SK-N-MC (cell line): ENCODE measurements at regions not wholly inside any gene's neighbourhood (a gene's known extent, or its start where the extent isn't known, plus 50 kb on each side); places are given as distances from the start of the nearest gene placed in this dataset.

Experiments
- EZH2 ChIP-seq: fragments of 200-600 bp; sonication (generic); IDR thresholded peaks from one replicate; pipeline ENCODE4 v1.6.1; 2017; ENCODE audit warnings: antibody characterized with exemption
- FOXP2 ChIP-seq: optimal IDR thresholded peaks from 2 replicates; pipeline ENCODE3; 2011; ENCODE audit warnings: mild to moderate bottlenecking, moderate library complexity; ENCODE audit not compliant: insufficient read depth; ENCODE audit errors: extremely low read length, control extremely low read depth
- POLR2AphosphoS5 ChIP-seq: IDR thresholded peaks from 2 replicates; pipeline ENCODE4 v1.6.1; 2012; ENCODE audit warnings: mild to moderate bottlenecking, low read depth, low read length, borderline replicate concordance

DNA sequence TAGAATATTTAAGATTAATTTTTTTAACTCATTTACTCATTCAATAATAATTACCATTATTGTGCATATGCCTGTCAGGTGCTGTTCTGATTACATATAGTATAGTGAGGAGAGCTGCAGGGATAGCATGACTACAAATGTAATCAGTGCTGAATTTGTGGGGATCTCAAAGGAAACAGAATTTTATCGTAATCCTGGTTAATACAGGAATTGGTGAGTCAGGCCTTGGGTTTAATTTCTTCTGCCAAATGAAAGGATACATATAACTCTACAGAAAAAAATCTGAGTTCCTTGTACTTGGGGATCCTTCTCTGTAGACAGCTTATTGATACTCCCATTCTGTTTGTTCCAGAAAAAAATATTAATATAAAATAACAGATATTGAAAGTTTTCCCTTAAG is 297.2 kb downstream of the GJA1 start:
- no peak for TF ChIP-seq POLR2AphosphoS5
- TF ChIP-seq EZH2: no peak
- TF ChIP-seq FOXP2: no peak
